ENCODE measurements at regions not wholly inside any gene's neighbourhood (a gene's known extent, or its start where the extent isn't known, plus 50 kb on each side); places are given as distances from the start of the nearest gene placed in this dataset.

- TF ChIP-seq CTCF (IDR thresholded peaks at IDR 0.05) (peak; percentile 90 to 94 (median 92)), POLR2A (IDR thresholded peaks at IDR 0.05) (no peak)
Observed at GRCh38 chr1:239898062-239898730, 193.5 kb upstream of the FMN2 start.

Data from right lobe of liver (tissue), 4 donors.